Dermis microvascular lymphatic vessel endothelial cell (primary cell): ENCODE measurements at regions not wholly inside any gene's neighbourhood (a gene's known extent, or its start where the extent isn't known, plus 50 kb on each side); places are given as distances from the start of the nearest gene placed in this dataset.

Experiments used
- DNase-seq, 2 donors: peaks; one replicate each; pipeline versions ENCODE4 v3.0.0 to v3.0.0-alpha.2; 2010; ENCODE audit warnings: low read depth in 2 of 2

DNA sequence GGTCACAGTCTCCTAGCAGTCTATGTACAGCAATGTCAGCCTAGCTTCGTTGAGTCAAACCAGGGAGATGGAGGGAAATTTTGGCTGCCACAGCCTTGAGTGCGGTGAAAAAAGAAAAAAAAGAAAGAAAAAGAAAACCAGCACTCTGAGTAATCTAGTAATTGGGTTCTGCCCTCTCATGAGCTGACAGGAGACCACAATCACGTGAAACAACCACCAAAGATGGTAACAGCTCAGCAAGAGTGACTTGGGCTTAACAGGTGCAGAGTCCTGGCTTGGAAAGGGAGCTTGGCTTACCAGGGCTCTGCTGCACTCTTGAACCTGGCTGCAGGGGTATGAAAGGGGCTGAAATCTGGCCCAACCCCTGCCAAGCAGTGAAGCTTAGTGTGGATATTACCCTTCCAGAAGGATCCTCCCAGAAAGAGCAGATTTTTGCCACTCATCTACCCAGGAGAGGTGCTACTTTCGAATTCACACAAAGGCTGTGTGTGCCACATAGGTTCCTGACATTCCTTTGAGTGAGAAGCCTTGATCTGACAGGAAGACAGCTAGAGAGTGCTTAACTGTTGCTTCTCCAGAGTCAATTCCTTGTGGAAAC, 350.3 kb downstream of the PTTG2 start:
- DNase-seq, result no peak

DNA sequence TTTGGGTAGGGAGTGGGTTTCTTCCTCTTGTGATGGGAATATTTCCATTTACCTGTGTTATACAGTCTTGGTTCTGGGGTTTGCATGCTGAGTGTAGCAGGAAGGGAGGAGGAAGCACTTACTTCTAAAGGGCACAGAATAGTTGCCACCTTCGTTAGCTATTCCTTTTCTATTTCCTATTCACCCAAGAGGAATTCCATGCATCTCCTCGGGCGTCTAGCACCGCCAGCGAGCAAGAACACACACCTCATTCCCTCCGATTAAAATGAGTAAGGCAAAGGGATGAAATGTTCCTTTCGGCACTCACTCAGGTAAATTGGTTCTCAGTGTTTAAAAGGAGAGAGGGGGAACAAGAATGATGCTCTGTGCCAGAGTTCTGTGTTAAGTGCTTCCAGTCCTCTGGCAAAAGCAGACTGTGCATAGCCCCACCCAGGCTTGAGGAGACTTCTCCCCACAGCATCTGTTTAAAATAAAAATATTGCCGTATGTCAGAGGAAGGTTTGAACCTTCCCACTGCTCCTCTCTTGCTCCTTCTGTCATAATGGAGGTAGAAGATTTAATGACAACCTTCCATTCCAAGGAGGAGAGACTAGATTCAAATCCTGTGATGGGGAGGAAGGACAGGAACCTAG, 351.4 kb downstream of the PTTG2 start:
- DNase-seq, result no peak

DNA sequence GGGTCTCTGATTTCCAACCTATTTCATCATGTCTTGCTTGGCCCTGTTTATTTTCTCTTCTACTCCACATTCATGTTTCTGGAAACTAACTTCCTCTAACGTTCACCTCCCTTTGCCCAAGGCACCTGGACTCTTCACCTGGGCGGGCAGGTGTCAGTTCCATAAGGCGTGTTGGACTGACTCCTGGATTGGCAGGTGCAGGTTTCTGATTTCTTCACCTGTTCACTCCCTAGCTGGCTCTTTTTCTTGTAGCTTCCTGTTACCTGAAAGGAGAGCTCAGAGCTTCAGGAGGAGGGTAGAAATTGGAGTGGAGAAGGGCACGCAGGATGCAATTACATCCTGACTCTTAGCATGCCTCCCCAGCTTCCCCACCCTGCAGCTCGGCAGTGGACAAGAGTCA, 350.8 kb upstream of the KLF3 start:
- no peak for DNase-seq

DNA sequence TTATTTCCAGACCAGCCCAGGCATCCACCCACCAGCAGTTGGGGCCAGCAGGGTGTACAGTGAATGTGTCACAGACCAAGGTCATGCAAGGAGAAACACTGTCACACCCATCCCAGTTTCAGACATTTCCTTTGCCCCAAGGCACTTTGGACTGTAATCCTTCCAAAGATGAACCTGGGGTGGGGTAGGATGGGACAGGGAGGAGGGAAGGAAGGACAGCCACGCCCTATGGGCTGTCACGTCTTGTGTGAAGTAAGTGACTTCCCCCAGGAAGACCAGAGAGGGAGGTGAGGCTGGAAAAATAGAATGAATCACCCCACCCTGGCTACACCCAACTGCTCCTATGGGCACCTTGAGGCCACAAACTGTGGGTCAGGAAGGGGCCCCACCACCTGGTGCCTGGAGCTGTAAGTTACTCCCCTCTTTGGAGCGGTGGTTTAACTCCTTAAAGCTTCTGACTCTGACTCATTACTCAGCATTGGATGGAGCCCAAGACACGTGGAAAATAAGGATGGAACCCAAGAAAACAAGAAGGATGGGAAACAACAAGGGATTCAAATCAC, 349.9 kb upstream of the KLF3 start:
- DNase-seq, result peak in 1 of 2 donors; percentile 24

DNA sequence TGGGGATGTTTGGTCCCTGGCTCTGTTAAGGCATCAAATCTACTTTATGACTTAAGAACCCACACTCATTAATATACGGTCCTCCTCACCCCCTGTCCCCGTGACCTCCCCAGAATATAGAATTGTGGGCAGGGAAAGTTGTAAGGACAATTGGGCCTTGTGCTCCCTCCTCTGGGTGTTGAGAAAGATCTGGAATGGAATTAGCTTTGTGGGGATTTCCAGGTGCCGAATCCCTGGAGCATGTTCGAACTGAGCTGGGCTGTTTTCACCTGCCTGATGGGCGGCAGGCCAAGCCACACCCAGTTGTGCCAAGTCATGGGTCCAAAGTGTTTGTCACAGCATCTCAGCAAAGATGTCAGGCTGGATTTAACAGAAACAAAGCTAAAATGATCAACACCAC, 349.3 kb upstream of the KLF3 start:
- DNase-seq, result no peak

DNA sequence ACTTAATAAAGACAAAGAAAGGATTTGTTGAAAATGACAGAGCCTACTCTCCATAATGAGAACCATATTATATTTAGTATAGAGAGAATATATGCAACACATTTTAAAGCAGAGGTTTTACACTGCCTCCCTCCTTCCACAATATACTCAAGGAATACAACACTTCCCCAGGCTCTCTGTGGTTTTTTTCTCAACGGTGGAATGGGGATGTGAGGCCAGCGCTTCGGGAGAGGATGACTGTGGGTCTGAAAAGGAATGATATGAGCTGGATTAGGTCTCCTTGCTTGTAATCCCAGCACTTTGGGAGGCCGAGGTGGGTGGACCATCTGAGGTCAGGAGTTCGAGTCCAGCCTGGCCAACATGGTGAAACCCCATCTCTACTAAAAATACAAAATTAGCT, 348.7 kb upstream of the KLF3 start:
- DNase-seq, result no peak

DNA sequence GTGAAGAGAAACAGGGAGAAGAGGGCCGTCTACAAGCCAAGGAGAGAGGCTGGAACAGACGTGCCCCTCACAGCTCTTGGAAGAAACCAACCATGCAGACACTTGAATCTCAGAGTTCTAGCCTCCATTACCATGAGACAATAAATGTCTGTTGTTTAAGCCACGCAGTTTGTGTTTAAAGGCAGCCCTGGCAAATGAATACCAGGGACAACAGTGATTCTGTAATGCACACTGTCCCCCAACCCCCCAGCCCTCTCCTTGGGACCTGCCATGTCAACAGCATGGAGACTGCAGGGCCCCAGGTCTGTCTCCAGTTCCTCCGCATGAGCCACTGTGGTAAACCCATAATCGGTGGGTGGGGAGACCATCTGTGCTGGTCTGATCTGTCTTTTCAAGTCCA, 348.0 kb upstream of the KLF3 start:
- DNase-seq, result no peak

DNA sequence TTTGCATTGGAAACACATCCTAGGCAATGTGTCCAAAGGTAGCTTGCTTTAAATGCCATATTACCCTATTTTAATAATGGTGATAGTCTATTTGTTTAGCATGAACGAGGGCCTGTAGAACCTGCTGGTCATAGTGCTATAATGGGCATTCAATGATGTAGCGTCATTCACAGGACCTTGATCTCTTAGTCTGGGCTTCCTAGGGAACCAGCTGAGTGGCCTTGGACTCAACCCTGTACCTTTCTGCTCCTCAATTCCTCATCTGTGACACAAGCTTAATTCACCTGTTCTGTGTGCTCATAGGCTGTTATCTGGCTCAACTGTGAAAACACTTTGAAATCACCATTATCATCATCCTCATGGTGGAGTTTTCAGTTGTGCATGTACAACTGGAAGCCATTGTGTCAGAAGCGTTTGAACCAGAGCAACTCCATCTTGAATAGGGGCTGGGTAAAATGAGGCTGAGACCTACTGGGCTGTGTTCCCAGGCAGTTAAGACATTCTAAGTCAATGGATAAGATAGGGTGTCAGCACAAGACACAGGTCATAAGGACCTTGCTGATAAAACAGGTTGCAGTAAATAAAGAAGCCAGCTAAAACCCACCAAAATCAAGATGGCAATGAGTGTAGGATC, 346.8 kb upstream of the KLF3 start:
- no peak for DNase-seq

DNA sequence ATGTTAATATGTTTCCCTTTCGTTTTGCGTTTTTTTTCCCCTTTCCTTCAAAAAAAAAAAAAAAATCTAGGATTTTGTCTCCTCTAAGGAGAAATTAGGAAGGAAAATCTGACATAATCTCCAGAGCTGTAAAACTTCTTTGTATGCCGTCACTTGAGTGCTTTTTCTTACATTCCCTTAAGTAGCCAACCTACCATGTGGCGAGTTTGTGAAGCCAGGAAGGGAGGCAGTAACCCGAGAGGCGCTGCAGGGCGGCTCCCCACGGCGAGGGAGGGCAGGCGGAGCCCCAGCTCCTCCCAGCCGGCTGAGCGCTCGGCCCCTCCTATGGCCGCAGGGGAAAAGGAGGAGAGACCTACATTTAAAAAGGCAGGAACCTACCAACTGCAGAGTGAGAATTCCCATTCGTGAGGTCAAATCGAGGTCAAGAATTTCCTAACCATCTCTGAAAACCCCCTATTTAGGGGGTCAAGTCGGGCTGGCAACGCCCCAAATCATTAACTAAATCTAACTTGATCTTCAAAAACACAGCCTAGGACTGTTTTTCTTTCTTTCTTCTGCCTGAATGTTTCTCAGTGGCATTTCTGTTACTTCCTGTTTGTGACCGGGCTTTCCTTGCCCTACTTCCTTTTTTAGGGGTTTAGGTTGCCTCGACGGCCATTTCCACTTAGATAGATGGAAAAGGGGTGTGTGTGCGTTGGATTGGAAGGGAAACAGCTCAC, 345.1 kb upstream of the KLF3 start:
- DNase-seq, result peak; percentile 61 to 88

DNA sequence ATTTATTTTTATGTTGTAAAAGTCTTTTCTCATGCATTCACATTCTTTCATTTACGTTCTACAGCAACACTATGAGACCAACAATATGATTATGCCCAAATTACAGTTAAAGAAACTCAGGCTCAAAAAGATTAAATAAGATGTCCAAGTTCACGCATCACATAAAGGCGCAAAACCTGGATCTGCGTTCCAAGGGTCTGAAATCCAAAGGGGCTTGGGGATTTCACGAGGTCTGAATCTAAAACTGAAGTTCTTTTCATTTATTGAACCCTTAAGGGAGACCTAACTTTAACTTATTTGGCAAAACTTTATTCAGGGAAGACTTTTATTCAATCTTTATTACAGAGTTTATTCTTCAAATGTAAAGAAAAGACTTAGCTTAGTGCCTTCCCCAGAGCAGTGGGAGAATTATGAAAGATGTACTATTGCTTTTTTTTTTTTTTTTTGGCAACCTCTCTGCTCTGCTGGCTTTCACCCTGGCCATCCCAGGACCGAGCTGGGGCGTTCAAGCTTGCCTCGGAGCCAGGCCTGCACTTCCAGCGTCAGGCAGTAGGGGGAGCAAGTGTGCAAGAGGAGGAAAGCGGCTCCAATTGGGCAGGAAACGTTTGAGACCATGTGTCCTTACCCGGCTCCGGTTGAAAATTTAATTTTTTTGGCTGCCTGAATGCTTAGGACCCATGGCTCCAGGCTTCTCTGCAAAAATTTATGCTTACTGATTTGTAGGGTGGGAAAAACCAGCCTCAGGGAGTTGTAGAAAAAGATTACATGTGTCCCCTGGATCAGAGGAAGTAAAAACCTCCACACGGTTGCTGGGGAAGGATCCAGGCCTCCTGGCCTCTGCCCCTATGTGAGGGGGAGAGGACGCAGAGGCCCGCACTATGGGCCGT, 344.3 kb upstream of the KLF3 start:
- peak; percentile 84 to 85 for DNase-seq

DNA sequence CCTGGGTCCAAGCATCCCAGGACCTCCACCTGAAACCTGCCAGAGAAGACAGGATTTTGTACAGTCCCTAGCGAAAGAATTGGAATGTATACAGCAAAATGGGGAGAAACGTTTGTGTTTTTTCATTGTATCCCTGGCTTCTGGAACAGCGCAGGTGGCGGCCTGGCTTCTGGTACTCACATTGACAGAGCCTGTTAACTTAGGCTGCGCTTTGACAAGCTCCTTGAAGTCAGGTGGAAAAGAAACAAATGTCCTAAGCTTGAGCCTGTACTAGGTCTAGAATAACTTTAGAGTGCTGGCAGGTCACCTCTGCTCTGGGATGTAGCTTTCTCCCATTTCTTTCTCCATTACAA, 343.7 kb upstream of the KLF3 start:
- no peak for DNase-seq

DNA sequence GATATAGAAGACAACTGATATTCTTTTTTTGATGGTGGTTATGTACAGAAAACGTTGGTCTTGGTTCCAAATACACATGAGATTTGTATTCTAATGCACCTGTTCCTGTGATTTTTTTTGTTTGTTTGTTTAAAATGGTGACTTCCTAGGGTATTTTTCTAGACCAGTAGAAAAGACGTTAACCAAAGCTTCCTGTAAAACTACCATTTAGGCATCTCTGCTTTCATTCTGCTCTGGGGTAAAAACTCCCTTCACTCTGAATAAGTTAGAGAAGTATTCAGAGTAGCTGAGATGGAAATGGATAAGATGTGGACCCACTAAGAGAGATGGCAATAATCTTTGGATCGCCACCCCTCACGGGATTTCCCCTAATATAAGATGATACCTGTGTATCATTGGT, 343.2 kb upstream of the KLF3 start:
- DNase-seq, result no peak

DNA sequence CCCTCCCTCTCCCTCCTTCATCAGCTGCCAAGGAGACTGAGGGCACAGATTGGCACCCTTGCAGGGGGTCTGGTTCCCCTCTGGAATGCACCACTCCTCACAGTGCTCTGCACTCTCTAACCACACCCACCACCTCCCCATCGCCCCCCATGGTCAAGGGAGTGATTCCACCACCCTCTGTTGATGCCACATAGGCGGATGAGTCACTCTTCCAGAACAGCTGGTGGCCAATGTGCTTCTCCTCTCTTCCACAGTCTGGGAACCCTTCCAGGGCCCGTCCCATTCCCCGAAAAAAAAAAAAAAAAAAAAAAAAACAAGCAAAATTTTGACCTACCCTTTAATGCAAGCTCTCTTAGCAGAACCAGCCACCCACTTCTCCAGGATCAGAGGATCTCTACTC, 341.3 kb upstream of the KLF3 start:
- DNase-seq, result peak; percentile 25 to 27

DNA sequence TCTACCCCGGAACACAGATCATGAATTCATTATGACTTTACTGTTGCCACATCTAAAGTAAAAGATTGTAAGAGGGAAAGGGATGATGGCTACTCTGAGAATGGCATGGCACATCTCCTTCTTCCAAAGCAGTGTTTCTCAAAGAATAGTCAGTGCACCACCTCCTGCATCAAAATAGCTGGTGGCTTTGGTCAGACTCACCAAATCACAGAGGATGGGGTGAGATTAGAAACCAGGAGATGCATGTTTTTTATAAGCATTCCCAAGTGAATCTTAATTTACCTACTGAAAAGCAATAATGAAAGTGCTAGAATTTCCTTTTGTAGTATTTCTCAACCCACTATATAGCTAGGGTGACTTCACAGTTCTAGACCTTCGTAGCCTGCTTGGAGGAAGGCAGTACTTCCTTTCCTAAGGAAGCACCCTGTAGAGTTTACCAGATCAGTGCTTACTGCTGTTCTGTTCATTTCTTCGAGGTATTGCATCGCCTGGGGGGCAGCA, 340.8 kb upstream of the KLF3 start:
- DNase-seq, result no peak

DNA sequence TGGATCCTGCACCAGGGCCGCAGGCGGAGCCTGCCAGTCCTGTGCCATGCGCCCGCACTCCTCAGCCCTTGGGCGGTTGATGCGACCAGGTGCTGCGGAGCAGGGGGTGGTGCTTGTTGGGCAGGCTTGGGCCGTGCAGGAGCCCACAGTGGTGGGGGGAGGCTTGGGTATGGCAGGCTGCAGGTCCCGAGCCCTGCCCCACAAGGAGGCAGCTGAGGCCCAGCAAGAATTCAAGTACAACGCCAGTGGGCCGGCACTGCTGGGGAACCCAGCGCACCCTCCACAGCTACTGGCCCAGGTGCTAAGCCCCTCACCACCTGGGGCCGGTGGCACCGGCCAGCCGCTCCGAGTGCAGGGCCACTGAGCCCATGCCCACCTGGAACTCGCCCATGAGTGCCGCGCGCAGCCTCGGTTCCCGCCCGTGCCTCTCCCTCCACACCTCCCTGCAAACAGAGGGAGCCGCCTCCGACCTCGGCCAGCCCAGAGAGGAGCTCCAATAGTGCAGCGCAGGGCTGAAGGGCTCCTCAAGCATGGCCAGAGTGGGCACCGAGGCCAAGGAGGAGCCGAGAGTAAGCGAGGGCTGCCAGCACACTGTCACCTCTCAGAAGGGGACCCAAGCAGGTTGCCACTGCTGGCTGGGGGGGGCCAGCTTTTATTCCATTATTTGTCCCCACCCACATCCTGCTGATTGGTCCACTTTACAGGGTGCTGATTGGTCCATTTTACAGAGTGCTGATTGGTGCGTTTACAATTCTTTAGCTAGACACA, 339.0 kb upstream of the KLF3 start:
- DNase-seq, result no peak

DNA sequence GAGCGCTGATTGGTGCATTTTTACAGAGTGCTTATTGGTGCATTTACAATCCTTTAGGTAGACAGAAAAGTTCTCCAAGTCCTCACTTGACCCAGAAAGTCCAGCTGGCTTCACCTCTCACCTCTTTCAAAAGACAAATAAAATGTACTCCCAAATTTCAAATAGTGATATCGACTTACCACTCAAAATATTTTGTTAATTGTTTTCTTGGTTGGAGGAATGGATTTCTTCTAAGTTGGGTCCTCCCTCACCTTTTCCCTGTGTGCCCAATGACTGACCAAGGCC, 338.4 kb upstream of the KLF3 start:
- DNase-seq, result no peak

DNA sequence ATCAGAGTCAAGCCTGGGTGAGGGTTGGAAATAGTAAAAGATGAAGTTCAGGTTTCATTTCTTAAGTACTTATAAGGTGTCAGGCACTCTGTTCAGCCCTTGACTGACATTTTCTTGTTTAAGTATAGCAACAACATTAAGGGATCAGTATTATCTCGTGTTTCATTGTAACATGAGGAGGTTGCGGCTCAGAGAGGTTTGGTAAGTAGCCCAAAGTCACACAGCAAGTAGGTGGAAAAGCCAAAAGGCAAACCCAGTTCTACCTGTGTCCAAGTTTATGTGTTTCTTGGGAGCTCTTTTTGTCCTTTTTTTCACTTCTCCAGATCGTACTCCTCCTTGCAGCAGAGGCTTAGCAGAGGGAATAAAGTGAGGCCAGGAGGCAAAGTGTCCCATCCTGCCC, 337.5 kb upstream of the KLF3 start:
- DNase-seq, result no peak

DNA sequence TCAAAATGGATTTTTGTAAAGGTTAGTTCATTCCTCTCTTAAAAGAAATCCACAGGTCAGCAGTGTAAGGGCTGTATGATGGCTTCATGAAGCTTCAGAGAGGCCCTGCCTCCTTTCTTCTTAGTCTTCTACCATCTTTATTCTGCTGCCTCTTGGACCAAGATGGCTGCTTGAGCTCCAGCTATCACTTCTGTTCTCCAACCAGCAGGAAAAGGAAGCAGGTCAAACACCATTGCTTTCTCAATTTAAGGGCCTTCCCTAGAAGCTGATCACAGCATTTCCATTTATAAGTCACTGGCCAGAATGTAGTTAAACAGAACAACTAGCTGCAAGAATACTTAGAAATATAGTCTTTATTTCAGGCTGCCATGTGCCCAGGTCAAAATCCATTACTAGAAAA, 336.8 kb upstream of the KLF3 start:
- DNase-seq, result no peak

DNA sequence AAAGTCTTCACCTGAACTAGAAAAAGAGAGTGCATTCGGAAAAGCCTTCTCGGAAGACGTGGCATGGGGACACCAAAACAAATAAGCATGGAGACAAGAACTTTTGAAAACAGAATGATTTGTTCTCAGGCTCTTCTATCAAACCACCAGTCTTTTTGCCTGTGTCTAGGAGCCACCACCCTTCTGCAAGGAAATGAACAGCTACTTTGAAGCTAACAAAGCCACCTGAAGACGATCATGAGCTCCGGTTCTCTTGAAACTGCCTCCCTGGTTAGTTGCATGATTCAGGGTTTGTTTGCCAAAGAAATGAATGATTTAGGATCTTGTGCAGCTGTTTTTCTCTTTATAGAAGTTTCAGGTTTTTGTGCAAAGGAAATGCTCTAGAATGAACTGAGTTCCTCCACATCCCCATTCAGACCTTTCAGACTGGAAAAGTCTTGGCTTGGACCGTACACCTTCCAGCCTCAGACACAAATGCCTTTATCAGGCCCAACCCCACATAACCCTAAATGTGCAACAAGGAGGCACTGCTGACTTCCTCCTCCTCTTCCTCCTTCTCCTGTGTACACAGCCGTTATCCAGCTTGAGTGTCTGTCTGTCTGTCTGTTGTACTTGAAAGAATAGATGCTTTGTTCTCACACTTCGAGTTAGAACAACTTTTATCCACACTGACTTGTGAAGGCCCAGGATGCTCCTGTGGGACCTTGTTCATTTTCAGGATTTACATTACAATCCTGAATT, 334.8 kb upstream of the KLF3 start:
- DNase-seq, result no peak

DNA sequence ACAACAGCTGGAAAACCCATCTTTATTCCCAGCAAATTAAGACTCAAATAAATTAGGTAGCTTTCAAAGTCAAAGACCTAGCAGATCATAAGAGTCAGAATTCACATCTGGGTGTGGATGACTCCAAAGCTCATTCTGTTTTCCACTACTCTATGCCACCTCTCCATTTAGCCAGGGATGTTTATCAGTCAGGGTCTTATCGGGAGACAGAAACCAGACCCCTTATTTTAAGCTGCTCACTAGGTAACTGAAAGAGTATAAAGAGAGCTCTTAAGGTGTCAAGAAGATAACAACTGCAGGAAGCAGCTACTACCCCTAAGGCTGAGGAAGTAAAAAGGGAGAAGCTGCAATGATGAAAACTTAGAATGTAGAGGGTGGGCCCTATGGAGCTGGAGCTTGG, 333.7 kb upstream of the KLF3 start:
- DNase-seq, result no peak
